ENCODE measurements at regions not wholly inside any gene's neighbourhood (a gene's known extent, or its start where the extent isn't known, plus 50 kb on each side); places are given as distances from the start of the nearest gene placed in this dataset.

GRCh38 chr2:155708071-155708470, 624.5 kb downstream of the NR4A2 start:
- TF ChIP-seq MAX (IDR thresholded peaks at IDR 0.05; ENCODE audit: low read depth, low read length) = no peak
- TF ChIP-seq, protein P1, sequence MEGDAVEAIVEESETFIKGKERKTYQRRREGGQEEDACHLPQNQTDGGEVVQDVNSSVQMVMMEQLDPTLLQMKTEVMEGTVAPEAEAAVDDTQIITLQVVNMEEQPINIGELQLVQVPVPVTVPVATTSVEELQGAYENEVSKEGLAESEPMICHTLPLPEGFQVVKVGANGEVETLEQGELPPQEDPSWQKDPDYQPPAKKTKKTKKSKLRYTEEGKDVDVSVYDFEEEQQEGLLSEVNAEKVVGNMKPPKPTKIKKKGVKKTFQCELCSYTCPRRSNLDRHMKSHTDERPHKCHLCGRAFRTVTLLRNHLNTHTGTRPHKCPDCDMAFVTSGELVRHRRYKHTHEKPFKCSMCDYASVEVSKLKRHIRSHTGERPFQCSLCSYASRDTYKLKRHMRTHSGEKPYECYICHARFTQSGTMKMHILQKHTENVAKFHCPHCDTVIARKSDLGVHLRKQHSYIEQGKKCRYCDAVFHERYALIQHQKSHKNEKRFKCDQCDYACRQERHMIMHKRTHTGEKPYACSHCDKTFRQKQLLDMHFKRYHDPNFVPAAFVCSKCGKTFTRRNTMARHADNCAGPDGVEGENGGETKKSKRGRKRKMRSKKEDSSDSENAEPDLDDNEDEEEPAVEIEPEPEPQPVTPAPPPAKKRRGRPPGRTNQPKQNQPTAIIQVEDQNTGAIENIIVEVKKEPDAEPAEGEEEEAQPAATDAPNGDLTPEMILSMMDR (IDR thresholded peaks at IDR 0.05; ENCODE audit: low read depth, low read length) = no peak
- TF ChIP-seq POLR2A (IDR thresholded peaks at IDR 0.05; ENCODE audit: extremely low read depth, insufficient read length) = no peak

All from NB4 (cell line).